ENCODE measurements at regions not wholly inside any gene's neighbourhood (a gene's known extent, or its start where the extent isn't known, plus 50 kb on each side); places are given as distances from the start of the nearest gene placed in this dataset.

DNA sequence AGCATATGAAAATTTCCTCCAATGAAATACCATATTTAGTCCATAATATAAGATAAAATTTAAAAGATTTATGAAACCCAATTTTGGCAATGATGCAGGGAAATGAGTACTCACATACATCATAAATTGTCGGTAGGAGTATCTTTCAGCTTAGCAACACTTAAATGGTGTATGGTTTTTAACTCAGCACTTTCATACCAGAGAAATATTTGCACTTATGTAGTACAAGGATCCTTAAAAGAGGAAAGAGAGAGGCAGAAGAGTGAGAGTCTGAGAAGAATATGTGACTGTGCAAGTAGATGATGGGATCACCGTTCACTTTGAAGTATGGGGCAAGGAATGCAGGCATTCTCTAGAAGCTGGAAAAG, 379.3 kb upstream of the DCN start:
- CTCF ChIA-PET = no interaction called here
- H3K27me3 ChIP-seq (replicated peaks; ENCODE audit: insufficient read depth, low read depth, low read length, poor library complexity) = no peaks in the 10 kb centered on the region
- TF ChIP-seq CTCF (conservative IDR thresholded peaks at IDR 0.05; ENCODE audit: low read depth, low read length) (no peak), EZH2 (IDR thresholded peaks at IDR 0.05; ENCODE audit: borderline replicate concordance, low read depth, low read length, poor library complexity, severe bottlenecking) (no peak)
- no peak overlapping the region for H3K27ac ChIP-seq (ENCODE audit: low read depth, low read length, poor library complexity, severe bottlenecking)
- H3K4me3 ChIP-seq (ENCODE audit: low read depth, low read length, poor library complexity, severe bottlenecking) = no peak overlapping the region
- H3K9me3 ChIP-seq (ENCODE audit: low read depth, low read length, poor library complexity, severe bottlenecking) = no peaks in the 10 kb centered on the region
- no TSS peak for BruUV-seq (replicated peaks)
- POLR2A ChIA-PET (ENCODE audit: low non-redundant PET) = no interaction called here
- no peaks in the 10 kb centered on the region for H3K36me3 ChIP-seq (ENCODE audit: insufficient read depth, low read length, poor library complexity, severe bottlenecking)
- no peaks in the 10 kb centered on the region for H3K4me1 ChIP-seq (ENCODE audit: insufficient read depth, low read length, poor library complexity, severe bottlenecking)
- DNase-seq (ENCODE audit: low spot score) = no peak
- intact Hi-C loops (cut with micrococcal nuclease; ENCODE audit: unreplicated experiment) = no loop called here

GRCh38 chr12:91561301-91561957, 378.8 kb upstream of the DCN start:
- Histone ChIP-seq H3K4me3 (ENCODE audit: low read depth, low read length, poor library complexity, severe bottlenecking) (no peak overlapping the region), H3K9me3 (ENCODE audit: low read depth, low read length, poor library complexity, severe bottlenecking) (no peaks in the 10 kb centered on the region), H3K27me3 (replicated peaks; ENCODE audit: insufficient read depth, low read depth, low read length, poor library complexity) (no peaks in the 10 kb centered on the region), H3K27ac (ENCODE audit: low read depth, low read length, poor library complexity, severe bottlenecking) (no peak overlapping the region), H3K4me1 (ENCODE audit: insufficient read depth, low read length, poor library complexity, severe bottlenecking) (no peaks in the 10 kb centered on the region), H3K36me3 (ENCODE audit: insufficient read depth, low read length, poor library complexity, severe bottlenecking) (no peaks in the 10 kb centered on the region)
- TF ChIP-seq CTCF (conservative IDR thresholded peaks at IDR 0.05; ENCODE audit: low read depth, low read length) (no peak), EZH2 (IDR thresholded peaks at IDR 0.05; ENCODE audit: borderline replicate concordance, low read depth, low read length, poor library complexity, severe bottlenecking) (no peak)
- CTCF ChIA-PET = no interaction called here
- POLR2A ChIA-PET (ENCODE audit: low non-redundant PET) = no interaction called here
- intact Hi-C loops (cut with micrococcal nuclease; ENCODE audit: unreplicated experiment) = no loop called here
- no TSS peak for BruUV-seq (replicated peaks)
- no peak for DNase-seq (ENCODE audit: low spot score)

- Histone ChIP-seq H3K9me3 (ENCODE audit: low read depth, low read length, poor library complexity, severe bottlenecking) (no peaks in the 10 kb centered on the region), H3K36me3 (ENCODE audit: insufficient read depth, low read length, poor library complexity, severe bottlenecking) (no peaks in the 10 kb centered on the region), H3K27me3 (replicated peaks; ENCODE audit: insufficient read depth, low read depth, low read length, poor library complexity) (no peaks in the 10 kb centered on the region), H3K4me3 (ENCODE audit: low read depth, low read length, poor library complexity, severe bottlenecking) (no peak overlapping the region), H3K4me1 (ENCODE audit: insufficient read depth, low read length, poor library complexity, severe bottlenecking) (no peaks in the 10 kb centered on the region), H3K27ac (ENCODE audit: low read depth, low read length, poor library complexity, severe bottlenecking) (no peak overlapping the region)
- POLR2A ChIA-PET (ENCODE audit: low non-redundant PET) = no interaction called here
- DNase-seq (ENCODE audit: low spot score) = no peak
- no TSS peak for BruUV-seq (replicated peaks)
- CTCF ChIA-PET = no interaction called here
- TF ChIP-seq CTCF (conservative IDR thresholded peaks at IDR 0.05; ENCODE audit: low read depth, low read length) (no peak), EZH2 (IDR thresholded peaks at IDR 0.05; ENCODE audit: borderline replicate concordance, low read depth, low read length, poor library complexity, severe bottlenecking) (no peak)
- intact Hi-C loops (cut with micrococcal nuclease; ENCODE audit: unreplicated experiment) = no loop called here
These were observed 374.3 kb upstream of the DCN start for GRCh38 chr12:91556909-91557308.

Data from A673 (cell line).